ENCODE measurements at regions not wholly inside any gene's neighbourhood (a gene's known extent, or its start where the extent isn't known, plus 50 kb on each side); places are given as distances from the start of the nearest gene placed in this dataset.
"Not testable (repeated sequence)": the region's sequence is repeated elsewhere in the genome, so short reads cannot be mapped to it uniquely, and the experiment has no call there.

GRCh38 chr7:140261105-140261486 is 84.3 kb upstream of the KDM7A start:
- Histone ChIP-seq H3K27ac (no peak overlapping the region), H3K36me3 (ENCODE audit: insufficient read depth) (no peaks in the 10 kb centered on the region), H3K27me3 (ENCODE audit: insufficient read depth, low read depth) (no peaks in the 10 kb centered on the region), H4K20me1 (ENCODE audit: insufficient read depth) (no peaks in the 10 kb centered on the region), H3K9ac (no peak overlapping the region), H3K4me1 (ENCODE audit: low read depth, poor library complexity, severe bottlenecking) (peaks cover 16% of the 10 kb centered on the region), H3K4me3 (IDR thresholded peaks at IDR 0.05; ENCODE audit: insufficient read depth, low read depth, low read length) (no peak overlapping the region), H3K79me2 (ENCODE audit: insufficient read depth, low read depth) (no peaks in the 10 kb centered on the region), H3K4me2 (0 out of 2 replicates have a peak overlapping the region, but pooled peaks have one; percentile 3), H2AFZ (ENCODE audit: low read depth) (peak overlapping the region; percentile 1; the same call in 1 of the 2 replicates)
- TF ChIP-seq CTCF (conservative IDR thresholded peaks at IDR 0.05; ENCODE audit: low read depth, low read length), result no peak

DNA sequence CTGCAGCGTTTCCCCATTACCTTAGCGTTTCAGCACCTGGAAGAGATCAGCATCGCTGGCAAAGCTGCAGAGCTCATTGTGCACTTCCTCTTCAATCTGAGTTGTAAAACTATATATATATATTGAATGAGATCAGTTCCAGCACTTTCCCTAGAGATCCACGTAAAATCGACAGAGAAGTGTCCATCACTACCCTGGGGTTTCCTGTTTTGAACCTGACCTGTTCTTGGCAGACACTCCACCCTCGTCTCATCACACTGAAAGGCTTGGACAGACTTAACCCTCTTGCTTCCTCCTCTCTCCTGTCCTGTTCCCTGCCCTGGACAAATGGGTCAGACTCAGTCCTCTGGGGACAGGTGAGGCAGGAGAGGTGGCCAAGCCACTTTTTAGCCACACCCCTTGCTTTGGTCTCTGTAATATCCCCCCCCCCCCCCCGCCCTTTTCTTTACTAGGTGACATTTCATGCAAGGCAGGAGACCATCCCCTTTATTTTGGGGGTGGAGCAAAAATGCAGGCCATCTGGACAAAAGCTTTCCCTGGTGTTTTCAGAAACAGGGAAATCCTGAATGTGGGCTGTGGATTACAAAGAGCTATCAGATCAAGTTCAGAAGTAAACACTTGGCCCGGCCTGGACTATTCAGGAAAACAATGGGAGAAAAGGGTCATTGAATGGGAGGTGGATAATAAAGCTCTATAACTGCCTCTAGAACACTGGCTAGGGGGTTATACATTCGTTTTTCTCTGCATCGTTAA is 83.7 kb upstream of the KDM7A start:
- H3K4me3 ChIP-seq (IDR thresholded peaks at IDR 0.05; ENCODE audit: insufficient read depth, low read depth, low read length), result no peak overlapping the region
- no peak overlapping the region for H3K27ac ChIP-seq
- TF ChIP-seq CTCF (conservative IDR thresholded peaks at IDR 0.05; ENCODE audit: low read depth, low read length), result no peak
- H4K20me1 ChIP-seq (ENCODE audit: insufficient read depth), result no peaks in the 10 kb centered on the region
- no peak overlapping the region for H3K4me2 ChIP-seq
- no peaks in the 10 kb centered on the region for H3K36me3 ChIP-seq (ENCODE audit: insufficient read depth)
- no peak overlapping the region for H2AFZ ChIP-seq (ENCODE audit: low read depth)
- H3K79me2 ChIP-seq (ENCODE audit: insufficient read depth, low read depth), result no peaks in the 10 kb centered on the region
- H3K27me3 ChIP-seq (ENCODE audit: insufficient read depth, low read depth), result no peaks in the 10 kb centered on the region
- peaks cover 16% of the 10 kb centered on the region for H3K4me1 ChIP-seq (ENCODE audit: low read depth, poor library complexity, severe bottlenecking)
- H3K9ac ChIP-seq, result no peak overlapping the region

- H4K20me1 ChIP-seq (ENCODE audit: insufficient read depth); H3K36me3 ChIP-seq (ENCODE audit: insufficient read depth); H3K9ac ChIP-seq; H2AFZ ChIP-seq (ENCODE audit: low read depth); H3K4me2 ChIP-seq; H3K27ac ChIP-seq; H3K79me2 ChIP-seq (ENCODE audit: insufficient read depth, low read depth); H3K27me3 ChIP-seq (ENCODE audit: insufficient read depth, low read depth); H3K4me3 ChIP-seq (IDR thresholded peaks at IDR 0.05; ENCODE audit: insufficient read depth, low read depth, low read length): not testable (repeated sequence)
- H3K4me1 ChIP-seq (ENCODE audit: low read depth, poor library complexity, severe bottlenecking), result peaks cover 44% of the 10 kb centered on the region
Measured at GRCh38 chr7:140257278-140257677, 80.5 kb upstream of the KDM7A start.

DNA sequence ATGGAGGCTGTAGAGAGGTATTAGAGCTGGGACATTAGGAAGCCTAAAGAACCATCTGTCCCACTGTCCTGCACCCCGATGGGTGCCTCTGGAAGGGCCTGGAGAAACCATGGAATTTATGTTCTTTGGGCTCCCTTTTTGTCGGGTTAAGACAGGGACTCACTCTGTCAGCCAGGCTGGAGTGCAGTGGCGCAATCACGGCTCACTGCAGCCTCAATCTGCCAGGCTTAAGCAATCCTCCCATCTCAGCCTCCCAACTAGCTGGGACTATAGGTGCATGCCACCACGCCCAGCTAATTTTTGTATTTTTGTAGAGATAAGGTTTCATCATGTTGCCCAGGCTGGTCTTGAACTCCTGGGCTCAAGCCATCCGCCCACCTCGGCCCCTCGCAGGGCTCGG is 78.2 kb upstream of the KDM7A start:
- not testable (repeated sequence) for H3K27ac ChIP-seq; H3K4me3 ChIP-seq (IDR thresholded peaks at IDR 0.05; ENCODE audit: insufficient read depth, low read depth, low read length); H3K9ac ChIP-seq

DNA sequence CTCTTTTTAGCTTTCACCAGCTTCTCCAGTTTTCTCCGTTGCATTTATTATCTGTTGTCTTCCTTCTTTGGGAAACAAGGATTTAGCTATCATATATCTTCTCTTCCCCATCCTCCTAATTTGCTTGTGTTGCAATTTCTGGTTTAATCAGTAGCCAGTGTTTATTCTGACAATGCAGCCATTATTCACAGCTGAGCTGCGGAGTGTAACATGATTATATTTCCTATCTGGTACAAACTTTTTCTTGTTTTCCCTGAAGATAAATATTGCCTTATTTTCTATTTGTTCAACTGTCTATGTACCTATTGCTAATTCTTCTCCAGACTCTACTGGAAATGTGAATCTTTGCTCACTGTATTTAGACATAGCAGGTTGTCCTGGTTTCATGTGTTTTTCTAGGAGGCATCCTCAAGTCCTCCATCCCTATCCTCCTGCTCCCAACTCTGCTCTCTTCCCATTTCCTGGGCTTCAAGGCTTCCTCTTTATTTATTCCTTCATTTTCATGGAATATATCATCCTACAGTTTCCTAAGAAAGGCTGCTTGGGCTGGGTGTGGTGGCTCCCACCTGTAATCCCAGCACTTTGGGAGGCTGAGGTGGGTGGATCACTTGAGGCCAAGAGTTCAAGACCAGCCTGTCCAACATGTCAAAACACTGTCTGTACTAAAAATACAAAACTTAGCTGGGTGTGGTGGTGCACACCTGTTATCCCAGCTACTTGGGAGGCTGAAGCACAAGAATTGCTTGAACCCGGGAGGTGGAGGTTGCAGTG is 72.4 kb upstream of the KDM7A start:
- Histone ChIP-seq H3K4me2 (no peak overlapping the region), H4K20me1 (ENCODE audit: insufficient read depth) (no peaks in the 10 kb centered on the region), H3K27ac (no peak overlapping the region), H2AFZ (ENCODE audit: low read depth) (no peak overlapping the region), H3K4me1 (ENCODE audit: low read depth, poor library complexity, severe bottlenecking) (peaks cover 24% of the 10 kb centered on the region), H3K36me3 (ENCODE audit: insufficient read depth) (no peaks in the 10 kb centered on the region), H3K4me3 (IDR thresholded peaks at IDR 0.05; ENCODE audit: insufficient read depth, low read depth, low read length) (no peak overlapping the region), H3K27me3 (ENCODE audit: insufficient read depth, low read depth) (peaks cover 9% of the 10 kb centered on the region; the same call in 1 of the 2 replicates), H3K79me2 (ENCODE audit: insufficient read depth, low read depth) (no peaks in the 10 kb centered on the region), H3K9ac (no peak overlapping the region)
- TF ChIP-seq CTCF (conservative IDR thresholded peaks at IDR 0.05; ENCODE audit: low read depth, low read length), result no peak

More for the DNA sequence above, 78.2 kb upstream of the KDM7A start:
- H3K36me3 ChIP-seq (ENCODE audit: insufficient read depth); H4K20me1 ChIP-seq (ENCODE audit: insufficient read depth); H3K27me3 ChIP-seq (ENCODE audit: insufficient read depth, low read depth); H2AFZ ChIP-seq (ENCODE audit: low read depth); H3K79me2 ChIP-seq (ENCODE audit: insufficient read depth, low read depth): not testable (repeated sequence)
- peak overlapping the region; percentile 79; the same call in 1 of the 2 replicates for H3K4me2 ChIP-seq
- peaks cover 34% of the 10 kb centered on the region for H3K4me1 ChIP-seq (ENCODE audit: low read depth, poor library complexity, severe bottlenecking)

All from KMS-11 (cell line).